ENCODE measurements at regions not wholly inside any gene's neighbourhood (a gene's known extent, or its start where the extent isn't known, plus 50 kb on each side); places are given as distances from the start of the nearest gene placed in this dataset.
"Not testable (repeated sequence)": the region's sequence is repeated elsewhere in the genome, so short reads cannot be mapped to it uniquely, and the experiment has no call there.

GRCh38 chrX:7503251-7503650 lies 339.7 kb upstream of the VCX start:
- in situ Hi-C loops (cut with HindIII; ENCODE audit: low sequenced_read_pairs), result no loop called here
- no peak overlapping the region for H3K4me3 ChIP-seq (ENCODE audit: low read depth, low read length)
- no peak for TF ChIP-seq CTCF (IDR thresholded peaks at IDR 0.05; ENCODE audit: low read depth, low read length, missing control alignments)
- DNase-seq (ENCODE audit: low read depth), result no peak

DNA sequence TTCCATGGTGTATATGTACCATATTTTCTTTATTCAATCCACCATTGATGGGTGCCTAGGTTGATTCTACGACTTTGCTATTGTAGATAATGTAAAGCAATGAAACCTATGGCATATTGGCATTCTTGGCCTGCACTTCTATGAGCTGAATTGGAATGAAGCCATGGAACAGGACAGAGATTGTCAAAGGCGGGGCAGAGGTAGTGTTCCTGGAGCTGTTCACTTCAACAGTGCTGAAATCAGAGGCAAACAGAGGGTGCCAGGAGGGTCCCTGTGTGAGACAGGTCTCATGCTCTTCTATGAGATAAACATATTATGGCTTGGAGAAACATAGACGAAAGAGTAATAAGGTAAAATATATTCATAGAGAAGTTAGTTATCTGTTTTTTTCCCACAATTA lies 342.6 kb upstream of the VCX start:
- no peak overlapping the region for H3K4me3 ChIP-seq (ENCODE audit: low read depth, low read length)
- in situ Hi-C loops (cut with HindIII; ENCODE audit: low sequenced_read_pairs), result no loop called here
- DNase-seq (ENCODE audit: low read depth), result no peak
- no peak for TF ChIP-seq CTCF (IDR thresholded peaks at IDR 0.05; ENCODE audit: low read depth, low read length, missing control alignments)

DNA sequence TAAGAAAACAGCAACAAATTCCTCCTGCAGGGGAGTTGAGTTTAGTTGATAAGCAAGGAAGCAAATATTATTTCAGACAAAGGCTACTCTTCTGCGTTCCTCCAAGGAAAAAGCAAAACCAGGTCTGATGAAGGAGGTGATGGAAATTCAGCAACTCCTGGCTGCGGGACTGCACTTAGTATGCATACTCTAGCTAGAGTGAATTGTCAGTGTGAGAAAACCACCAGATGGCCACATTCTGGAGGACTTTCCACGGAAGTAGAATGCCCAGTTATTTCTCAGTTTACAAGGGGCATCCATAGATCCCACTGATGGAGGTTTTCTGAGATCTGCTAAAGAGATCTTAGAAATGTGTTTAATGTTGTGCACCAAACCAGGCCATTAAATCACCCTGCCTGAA lies 338.6 kb upstream of the PUDP start:
- no peak for DNase-seq (ENCODE audit: low read depth)
- in situ Hi-C loops (cut with HindIII; ENCODE audit: low sequenced_read_pairs), result no loop called here
- H3K4me3 ChIP-seq (ENCODE audit: low read depth, low read length), result no peak overlapping the region
- TF ChIP-seq CTCF (IDR thresholded peaks at IDR 0.05; ENCODE audit: low read depth, low read length, missing control alignments), result no peak

GRCh38 chrX:7485061-7485460 lies 337.1 kb upstream of the PUDP start:
- in situ Hi-C loops (cut with HindIII; ENCODE audit: low sequenced_read_pairs), result no loop called here
- no peak for TF ChIP-seq CTCF (IDR thresholded peaks at IDR 0.05; ENCODE audit: low read depth, low read length, missing control alignments)
- no peak overlapping the region for H3K4me3 ChIP-seq (ENCODE audit: low read depth, low read length)
- no peak for DNase-seq (ENCODE audit: low read depth)

DNA sequence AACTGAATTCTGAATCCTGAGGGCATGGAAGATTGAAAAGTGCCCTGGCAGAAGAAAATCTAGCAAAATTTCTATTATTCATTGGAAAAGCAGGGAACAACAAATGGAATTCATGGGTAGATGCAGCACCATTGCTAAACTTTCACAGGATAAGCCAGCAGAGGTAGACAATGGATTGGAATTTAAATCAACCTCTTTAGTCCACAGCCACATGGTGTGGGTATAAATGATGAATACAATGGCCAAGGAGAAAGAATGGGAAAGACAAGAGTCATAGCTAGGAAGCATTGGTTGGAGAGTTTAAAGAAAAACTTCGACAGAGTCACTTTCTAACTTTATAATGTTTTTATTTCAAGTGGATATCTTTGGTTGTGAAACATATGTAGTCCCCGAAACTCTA lies 332.8 kb upstream of the PUDP start:
- no peak for TF ChIP-seq CTCF (IDR thresholded peaks at IDR 0.05; ENCODE audit: low read depth, low read length, missing control alignments)
- DNase-seq (ENCODE audit: low read depth), result no peak
- in situ Hi-C loops (cut with HindIII; ENCODE audit: low sequenced_read_pairs), result no loop called here
- H3K4me3 ChIP-seq (ENCODE audit: low read depth, low read length), result no peak overlapping the region

DNA sequence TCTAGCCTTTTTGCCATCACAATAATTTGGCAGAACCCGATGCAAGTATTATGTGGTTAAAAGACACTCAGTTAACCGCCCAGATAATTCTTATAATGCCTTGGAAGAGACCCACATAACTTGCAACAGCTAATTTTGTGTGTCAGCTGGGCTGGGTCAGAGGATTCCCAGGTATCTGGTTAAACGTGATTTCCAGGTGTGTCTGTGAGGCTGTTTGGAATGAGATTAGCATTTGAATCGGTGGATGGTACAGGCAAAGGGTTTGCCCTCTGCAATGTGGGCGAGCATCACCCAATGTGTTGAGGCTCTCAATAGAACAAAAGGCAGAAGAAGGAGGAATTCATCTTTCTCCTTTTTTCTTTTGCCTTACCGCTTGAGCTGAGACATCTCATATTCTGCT lies 314.2 kb upstream of the PUDP start:
- in situ Hi-C loops (cut with HindIII; ENCODE audit: low sequenced_read_pairs), result no loop called here
- H3K4me3 ChIP-seq (ENCODE audit: low read depth, low read length), result no peak overlapping the region
- no peak for DNase-seq (ENCODE audit: low read depth)
- no peak for TF ChIP-seq CTCF (IDR thresholded peaks at IDR 0.05; ENCODE audit: low read depth, low read length, missing control alignments)

DNA sequence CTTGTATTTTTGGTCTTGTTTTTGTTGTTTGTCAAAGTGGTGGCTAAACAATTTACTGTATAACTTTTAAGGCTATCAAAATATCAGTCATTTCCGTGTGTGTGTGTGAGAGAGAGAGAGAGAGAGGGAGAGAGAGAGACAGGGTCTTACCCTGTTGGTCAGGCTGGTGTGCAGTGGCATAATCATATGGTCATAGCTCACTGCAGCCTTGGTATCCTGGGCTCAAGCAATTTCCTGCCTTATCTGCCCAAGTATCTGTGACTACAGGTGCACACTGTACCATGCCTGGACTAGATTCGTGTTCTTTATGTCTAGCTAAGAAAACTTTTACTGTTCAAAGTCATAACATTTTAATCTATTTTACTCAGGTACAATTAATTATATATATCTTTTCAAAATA lies 313.1 kb upstream of the PUDP start:
- in situ Hi-C loops (cut with HindIII; ENCODE audit: low sequenced_read_pairs); H3K4me3 ChIP-seq (ENCODE audit: low read depth, low read length); DNase-seq (ENCODE audit: low read depth): not testable (repeated sequence)
